ENCODE measurements at regions not wholly inside any gene's neighbourhood (a gene's known extent, or its start where the extent isn't known, plus 50 kb on each side); places are given as distances from the start of the nearest gene placed in this dataset.

GRCh38 chr6:5846335-5846734 is 160.4 kb downstream of the NRN1 start:
- WGBS (ENCODE audit: low lambda C conversion rate, missing lambda C conversion rate): 86% methylated on average over 7 of the region's 7 CpGs
- no peak for DNase-seq (ENCODE audit: low spot score)
- Histone ChIP-seq H3K27me3 (peaks cover 52% of the 10 kb centered on the region), H3K27ac (no peak overlapping the region), H4K20me1 (ENCODE audit: insufficient read depth, poor library complexity, severe bottlenecking) (no peaks in the 10 kb centered on the region), H2AFZ (no peak overlapping the region), H3K4me2 (no peak overlapping the region), H3K9me3 (ENCODE audit: low read depth) (no peaks in the 10 kb centered on the region), H3K79me2 (no peaks in the 10 kb centered on the region), H3K4me1 (ENCODE audit: insufficient read depth) (peaks cover 6% of the 10 kb centered on the region), H3K36me3 (replicated peaks; ENCODE audit: insufficient read depth, low read depth) (no peaks in the 10 kb centered on the region), H3K4me3 (no peak overlapping the region), H3K9me2 (replicated peaks; ENCODE audit: insufficient read depth) (no peaks in the 10 kb centered on the region)
- TF ChIP-seq CTCF (IDR thresholded peaks at IDR 0.05; ENCODE audit: poor library complexity) (no peak), EZH2 (IDR thresholded peaks at IDR 0.05; ENCODE audit: borderline replicate concordance) (no peak), EZH2phosphoT487 (IDR thresholded peaks at IDR 0.05; ENCODE audit: low read depth, severe bottlenecking, unreplicated experiment) (no peak)

- Histone ChIP-seq H3K4me3 (no peak overlapping the region), H3K27ac (no peak overlapping the region), H3K4me2 (no peak overlapping the region), H3K9me3 (ENCODE audit: low read depth) (no peaks in the 10 kb centered on the region), H2AFZ (no peak overlapping the region), H3K79me2 (no peaks in the 10 kb centered on the region), H3K4me1 (ENCODE audit: insufficient read depth) (no peaks in the 10 kb centered on the region), H4K20me1 (ENCODE audit: insufficient read depth, poor library complexity, severe bottlenecking) (no peaks in the 10 kb centered on the region), H3K27me3 (peaks cover 25% of the 10 kb centered on the region), H3K9me2 (replicated peaks; ENCODE audit: insufficient read depth) (no peaks in the 10 kb centered on the region), H3K36me3 (replicated peaks; ENCODE audit: insufficient read depth, low read depth) (no peaks in the 10 kb centered on the region)
- DNase-seq (ENCODE audit: low spot score): no peak
- TF ChIP-seq EZH2 (IDR thresholded peaks at IDR 0.05; ENCODE audit: borderline replicate concordance) (no peak), CTCF (IDR thresholded peaks at IDR 0.05; ENCODE audit: poor library complexity) (no peak), EZH2phosphoT487 (IDR thresholded peaks at IDR 0.05; ENCODE audit: low read depth, severe bottlenecking, unreplicated experiment) (no peak)
- WGBS (ENCODE audit: low lambda C conversion rate, missing lambda C conversion rate): 87% methylated on average over 5 of the region's 5 CpGs
Measured at GRCh38 chr6:5843078-5843477, 163.6 kb downstream of the NRN1 start.

- WGBS (ENCODE audit: low lambda C conversion rate, missing lambda C conversion rate): 79% methylated on average over 8 of the region's 8 CpGs
- Histone ChIP-seq H3K36me3 (replicated peaks; ENCODE audit: insufficient read depth, low read depth) (no peaks in the 10 kb centered on the region), H3K27me3 (peaks cover 10% of the 10 kb centered on the region), H3K4me3 (no peak overlapping the region), H3K4me2 (no peak overlapping the region), H3K79me2 (no peaks in the 10 kb centered on the region), H3K9me3 (ENCODE audit: low read depth) (no peaks in the 10 kb centered on the region), H4K20me1 (ENCODE audit: insufficient read depth, poor library complexity, severe bottlenecking) (no peaks in the 10 kb centered on the region), H2AFZ (no peak overlapping the region), H3K27ac (no peak overlapping the region), H3K9me2 (replicated peaks; ENCODE audit: insufficient read depth) (no peaks in the 10 kb centered on the region), H3K4me1 (ENCODE audit: insufficient read depth) (no peaks in the 10 kb centered on the region)
- TF ChIP-seq EZH2 (IDR thresholded peaks at IDR 0.05; ENCODE audit: borderline replicate concordance) (no peak), CTCF (IDR thresholded peaks at IDR 0.05; ENCODE audit: poor library complexity) (no peak), EZH2phosphoT487 (IDR thresholded peaks at IDR 0.05; ENCODE audit: low read depth, severe bottlenecking, unreplicated experiment) (no peak)
- peak; percentile 2 for DNase-seq (ENCODE audit: low spot score)
Measured at GRCh38 chr6:5840734-5841390, 165.9 kb downstream of the NRN1 start.
